Keratinocyte (primary cell): ENCODE measurements at regions not wholly inside any gene's neighbourhood (a gene's known extent, or its start where the extent isn't known, plus 50 kb on each side); places are given as distances from the start of the nearest gene placed in this dataset.

Experiments
- DNase-seq: peaks from one replicate; pipeline ENCODE4 v3.0.0-alpha.2; 2011; ENCODE audit warnings: low read depth, missing footprints, low spot score
- FAIRE-seq: peaks from 2 replicates; lab custom pipeline; 2011; peaks lifted over from hg19 to GRCh38; lab: Jason Lieb, UNC
- H2AFZ ChIP-seq: 2 replicates; pipeline ENCODE4 v1.6.0; 2012; ENCODE audit warnings: low read length, control low read depth, inconsistent platforms; ENCODE audit not compliant: control insufficient read depth
- H3K27ac ChIP-seq: 2 replicates; pipeline ENCODE4 v1.5.1; 2011; ENCODE audit warnings: low read length; ENCODE audit not compliant: control insufficient read depth, insufficient read depth
- H3K27me3 ChIP-seq: 3 replicates; pipeline ENCODE4 v1.6.0; 2011; ENCODE audit warnings: low read length; ENCODE audit not compliant: control insufficient read depth, insufficient read depth; ENCODE audit errors: extremely low read depth
- H3K36me3 ChIP-seq, 2 experiments: 2 replicates in 1 of 2; 3 replicates in 1 of 2; pipeline ENCODE4 v1.5.1; 2011; ENCODE audit warnings: low read length in 2 of 2, mild to moderate bottlenecking in 1 of 2; ENCODE audit not compliant: control insufficient read depth in 2 of 2, insufficient read depth in 2 of 2; ENCODE audit errors: extremely low read depth in 1 of 2
- H3K4me1 ChIP-seq: 3 replicates; pipeline ENCODE4 v1.5.1; 2011; ENCODE audit warnings: low read length; ENCODE audit not compliant: control insufficient read depth, insufficient read depth; ENCODE audit errors: extremely low read depth
- H3K4me2 ChIP-seq: 3 replicates; pipeline ENCODE4 v1.6.0; 2011; ENCODE audit warnings: low read depth, low read length; ENCODE audit not compliant: control insufficient read depth, insufficient read depth; ENCODE audit errors: extremely low read depth
- H3K4me3 ChIP-seq, 3 experiments: fragments of 200-600 bp in 1 of 3; sonication (generic) in 1 of 3; 2 replicates in 2 of 3; 3 replicates in 1 of 3; pipeline ENCODE4 v1.5.1; 2011 to 2016; ENCODE audit warnings: low read length in 3 of 3, mild to moderate bottlenecking in 3 of 3, control low read depth in 2 of 3, inconsistent platforms in 1 of 3, low read depth in 1 of 3, mixed read lengths in 1 of 3, mixed run types in 1 of 3, moderate library complexity in 1 of 3; ENCODE audit not compliant: control insufficient read depth in 2 of 3, insufficient read depth in 2 of 3; ENCODE audit errors: extremely low read depth in 1 of 3
- H3K79me2 ChIP-seq: 2 replicates; pipeline ENCODE4 v1.6.0; 2012; ENCODE audit warnings: low read length; ENCODE audit not compliant: control insufficient read depth, insufficient read depth
- H3K9ac ChIP-seq: 3 replicates; pipeline ENCODE4 v1.6.0; 2011; ENCODE audit warnings: low read length; ENCODE audit not compliant: control insufficient read depth, insufficient read depth; ENCODE audit errors: extremely low read depth
- H3K9me1 ChIP-seq: 3 replicates; pipeline ENCODE4 v1.6.0; 2011; ENCODE audit warnings: low read length; ENCODE audit not compliant: control insufficient read depth, insufficient read depth; ENCODE audit errors: extremely low read depth
- H3K9me3 ChIP-seq: 2 replicates; pipeline ENCODE4 v1.5.1; 2012; ENCODE audit warnings: low read depth, low read length; ENCODE audit not compliant: control insufficient read depth
- H4K20me1 ChIP-seq: 3 replicates; pipeline ENCODE4 v1.6.0; 2011; ENCODE audit warnings: low read length; ENCODE audit not compliant: control insufficient read depth, insufficient read depth; ENCODE audit errors: extremely low read depth
- EZH2 ChIP-seq: IDR thresholded peaks from one replicate; pipeline ENCODE4 v1.6.1; 2012; ENCODE audit warnings: inconsistent platforms, mild to moderate bottlenecking, low read length, moderate library complexity
- dilution Hi-C: fragments of 300-500 bp; cut with MboI; formaldehyde crosslinking; loops from one replicate; pipeline ENCODE4 v1.7.0; 2020; ENCODE audit warnings: low sequenced_read_pairs; ENCODE audit not compliant: extremely low pct_ligation_motif_present
- TF ChIP-seq, protein P1 (sequence below), 3 experiments: IDR thresholded peaks in 1 of 3; conservative IDR thresholded peaks in 1 of 3; optimal IDR thresholded peaks in 1 of 3; 2 replicates in 2 of 3; 3 replicates in 1 of 3; pipeline versions ENCODE3 to v1.5.1; 2011; ENCODE audit warnings: low read length in 3 of 3, mild to moderate bottlenecking in 3 of 3, moderate library complexity in 2 of 3, control low read depth in 1 of 3, inconsistent platforms in 1 of 3; ENCODE audit not compliant: insufficient read depth in 2 of 3; ENCODE audit errors: extremely low read depth in 1 of 3

DNA sequence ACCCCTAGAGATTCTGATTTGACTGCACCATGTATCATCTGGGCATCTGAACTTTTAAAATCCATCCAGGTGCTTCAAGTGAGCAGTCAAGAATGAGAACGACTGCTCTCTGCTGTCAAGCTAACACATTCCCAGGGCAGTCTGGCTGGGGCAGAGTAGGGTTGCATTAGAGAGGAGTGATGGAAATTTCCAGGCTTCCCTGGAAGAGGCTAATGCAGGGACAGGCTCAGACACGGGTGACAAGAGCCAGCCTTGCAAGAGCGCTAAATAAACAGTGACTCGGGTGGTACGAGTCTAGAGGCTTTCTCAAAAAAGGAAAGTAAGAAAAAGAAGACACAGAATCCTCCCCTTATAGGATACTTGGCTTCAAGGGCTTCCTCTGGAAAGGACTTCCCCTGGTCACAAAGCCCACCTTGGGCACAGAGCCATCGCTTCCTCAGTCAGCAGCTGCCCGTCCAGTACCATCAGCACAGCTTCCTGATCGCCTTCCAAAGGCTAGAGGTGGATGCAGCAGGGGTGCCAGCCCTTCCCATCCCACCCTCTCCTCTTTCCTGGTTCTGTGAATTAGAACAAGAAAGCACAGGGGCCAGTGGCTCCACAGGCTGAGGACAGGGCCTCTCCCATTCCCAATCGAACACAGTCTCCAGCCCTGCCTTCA lies 177.4 kb upstream of the RREB1 start:
- Histone ChIP-seq H2AFZ (no peak overlapping the region), H3K36me3 (no peaks in the 10 kb centered on the region), H3K27me3 (no peaks in the 10 kb centered on the region), H4K20me1 (no peaks in the 10 kb centered on the region), H3K9me3 (no peaks in the 10 kb centered on the region), H3K4me1 (no peaks in the 10 kb centered on the region), H3K9ac (no peak overlapping the region), H3K9me1 (no peaks in the 10 kb centered on the region), H3K79me2 (no peaks in the 10 kb centered on the region), H3K4me2 (no peak overlapping the region), H3K27ac (no peak overlapping the region), H3K4me3 (no peak overlapping the region)
- no peak for TF ChIP-seq EZH2
- TF ChIP-seq, protein P1, sequence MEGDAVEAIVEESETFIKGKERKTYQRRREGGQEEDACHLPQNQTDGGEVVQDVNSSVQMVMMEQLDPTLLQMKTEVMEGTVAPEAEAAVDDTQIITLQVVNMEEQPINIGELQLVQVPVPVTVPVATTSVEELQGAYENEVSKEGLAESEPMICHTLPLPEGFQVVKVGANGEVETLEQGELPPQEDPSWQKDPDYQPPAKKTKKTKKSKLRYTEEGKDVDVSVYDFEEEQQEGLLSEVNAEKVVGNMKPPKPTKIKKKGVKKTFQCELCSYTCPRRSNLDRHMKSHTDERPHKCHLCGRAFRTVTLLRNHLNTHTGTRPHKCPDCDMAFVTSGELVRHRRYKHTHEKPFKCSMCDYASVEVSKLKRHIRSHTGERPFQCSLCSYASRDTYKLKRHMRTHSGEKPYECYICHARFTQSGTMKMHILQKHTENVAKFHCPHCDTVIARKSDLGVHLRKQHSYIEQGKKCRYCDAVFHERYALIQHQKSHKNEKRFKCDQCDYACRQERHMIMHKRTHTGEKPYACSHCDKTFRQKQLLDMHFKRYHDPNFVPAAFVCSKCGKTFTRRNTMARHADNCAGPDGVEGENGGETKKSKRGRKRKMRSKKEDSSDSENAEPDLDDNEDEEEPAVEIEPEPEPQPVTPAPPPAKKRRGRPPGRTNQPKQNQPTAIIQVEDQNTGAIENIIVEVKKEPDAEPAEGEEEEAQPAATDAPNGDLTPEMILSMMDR (optimal IDR thresholded peaks at IDR 0.05 in 1 of 3, IDR thresholded peaks at IDR 0.05 in 1 of 3, conservative IDR thresholded peaks at IDR 0.05 in 1 of 3; ENCODE audit: extremely low read depth in 1 of 3, insufficient read depth in 2 of 3, low read length in 3 of 3), result no peak
- no peak for FAIRE-seq
- no peak for DNase-seq
- dilution Hi-C loops, result no loop called here

DNA sequence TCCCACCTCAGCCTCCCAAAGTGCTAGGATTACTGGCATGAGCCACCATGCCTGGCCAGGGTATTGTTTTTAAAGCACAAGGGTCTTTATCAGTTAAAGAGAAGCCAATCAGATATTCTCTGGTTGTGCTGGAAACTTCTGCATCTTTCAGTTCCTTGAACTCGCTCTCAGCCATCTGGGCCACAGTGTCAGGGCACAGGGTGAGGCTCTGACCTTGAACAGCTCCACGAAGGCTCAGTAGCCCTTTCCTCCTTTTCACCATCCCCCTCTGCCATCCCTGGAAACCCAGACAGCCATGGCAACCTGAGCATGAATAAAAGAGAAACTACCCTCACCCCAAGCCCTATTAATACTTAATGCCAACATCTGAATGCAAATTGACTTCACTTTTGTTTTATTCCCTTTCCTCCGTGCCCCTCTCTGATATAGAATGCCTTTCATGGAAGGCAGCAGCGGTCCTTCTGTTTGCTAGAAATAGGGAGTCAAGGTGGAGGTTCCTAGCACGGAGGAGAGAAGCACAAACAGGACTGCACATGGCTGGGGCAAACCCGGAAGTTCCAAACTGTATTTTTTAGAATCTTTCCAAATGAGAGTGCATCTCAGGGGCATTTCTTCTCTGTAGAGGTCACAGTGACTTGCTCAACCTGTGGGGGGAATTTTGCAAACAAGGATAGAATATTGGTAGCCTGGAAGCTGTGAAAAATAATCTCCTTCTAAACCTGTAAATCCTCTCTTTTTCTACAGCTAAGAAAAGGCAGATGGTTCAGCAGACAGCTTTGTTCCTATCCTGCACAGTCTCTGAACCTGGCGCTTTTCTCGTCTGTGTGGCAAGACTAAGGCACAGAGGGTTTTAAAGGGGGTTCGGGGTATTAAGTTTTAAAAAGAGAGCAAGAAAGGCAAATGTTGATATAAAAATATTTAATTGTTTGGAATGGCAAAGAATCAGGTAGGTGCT lies 176.4 kb upstream of the RREB1 start:
- Histone ChIP-seq H2AFZ (peak overlapping the region; percentile 86), H3K79me2 (no peaks in the 10 kb centered on the region), H4K20me1 (no peaks in the 10 kb centered on the region), H3K27ac (no peak overlapping the region), H3K36me3 (no peaks in the 10 kb centered on the region), H3K27me3 (no peaks in the 10 kb centered on the region), H3K4me2 (peak overlapping the region; percentile 27), H3K9me3 (no peaks in the 10 kb centered on the region), H3K4me3 (peak overlapping the region in 1 of 3 experiments; percentile 1), H3K9ac (peak overlapping the region; percentile 19), H3K4me1 (no peaks in the 10 kb centered on the region), H3K9me1 (no peaks in the 10 kb centered on the region)
- TF ChIP-seq, protein P1 (optimal IDR thresholded peaks at IDR 0.05 in 1 of 3, IDR thresholded peaks at IDR 0.05 in 1 of 3, conservative IDR thresholded peaks at IDR 0.05 in 1 of 3; ENCODE audit: extremely low read depth in 1 of 3, insufficient read depth in 2 of 3, low read length in 3 of 3), result no peak
- TF ChIP-seq EZH2, result no peak
- FAIRE-seq, result no peak
- no peak for DNase-seq
- dilution Hi-C loops, result no loop called here
